NCI-H2081 treated with DMSO at 0.1 percent for 48 hours (cell line): ENCODE measurements at regions not wholly inside any gene's neighbourhood (a gene's known extent, or its start where the extent isn't known, plus 50 kb on each side); places are given as distances from the start of the nearest gene placed in this dataset.
"Not testable (repeated sequence)": the region's sequence is repeated elsewhere in the genome, so short reads cannot be mapped to it uniquely, and the experiment has no call there.

Source experiments
- DNase-seq: peaks from one replicate; lab custom pipeline; 2025; lab: John Stamatoyannopoulos, UW

GRCh38 chr4:28225050-28225449 lies 1364.4 kb downstream of the STIM2 start:
- DNase-seq: peak; percentile 23

GRCh38 chr4:28225689-28226353 lies 1365.2 kb downstream of the STIM2 start:
- DNase-seq: no peak

GRCh38 chr4:28226962-28227361 lies 1366.3 kb downstream of the STIM2 start:
- no peak for DNase-seq

GRCh38 chr4:28227764-28228163 lies 1367.1 kb downstream of the STIM2 start:
- DNase-seq: no peak

- no peak for DNase-seq
Observed at GRCh38 chr4:28228561-28229491, 1368.2 kb downstream of the STIM2 start.

- no peak for DNase-seq
Observed at GRCh38 chr4:28232376-28232775, 1371.7 kb downstream of the STIM2 start.

- DNase-seq: no peak
Observed at GRCh38 chr4:28232951-28233350, 1372.3 kb downstream of the STIM2 start.

GRCh38 chr4:28233724-28234123 lies 1373.1 kb downstream of the STIM2 start:
- no peak for DNase-seq

GRCh38 chr4:28238876-28239275 lies 1378.2 kb downstream of the STIM2 start:
- no peak for DNase-seq

GRCh38 chr4:28241021-28241420 lies 1380.4 kb downstream of the STIM2 start:
- DNase-seq: no peak

GRCh38 chr4:28247805-28248204 lies 1387.2 kb downstream of the STIM2 start:
- no peak for DNase-seq

GRCh38 chr4:28248269-28248668 lies 1387.6 kb downstream of the STIM2 start:
- no peak for DNase-seq

- no peak for DNase-seq
Observed at GRCh38 chr4:28250646-28251045, 1390.0 kb downstream of the STIM2 start.

GRCh38 chr4:28251831-28252230 lies 1391.2 kb downstream of the STIM2 start:
- no peak for DNase-seq

- no peak for DNase-seq
Observed at GRCh38 chr4:28254003-28254402, 1393.4 kb downstream of the STIM2 start.

GRCh38 chr4:28256295-28256694 lies 1395.7 kb downstream of the STIM2 start:
- no peak for DNase-seq

- DNase-seq: no peak
Observed at GRCh38 chr4:28259951-28260350, 1399.3 kb downstream of the STIM2 start.

- no peak for DNase-seq
Observed at GRCh38 chr4:28267166-28267565, 1406.5 kb downstream of the STIM2 start.

GRCh38 chr4:28269426-28269825 lies 1408.8 kb downstream of the STIM2 start:
- DNase-seq: no peak

GRCh38 chr4:28277931-28278330 lies 1417.3 kb downstream of the STIM2 start:
- no peak for DNase-seq

- no peak for DNase-seq
Observed at GRCh38 chr4:28278676-28279075, 1418.0 kb downstream of the STIM2 start.

GRCh38 chr4:28279249-28279648 lies 1418.6 kb downstream of the STIM2 start:
- no peak for DNase-seq

GRCh38 chr4:28286266-28286665 lies 1425.6 kb downstream of the STIM2 start:
- DNase-seq: not testable (repeated sequence)
